GM21515 (cell line): ENCODE measurements at regions not wholly inside any gene's neighbourhood (a gene's known extent, or its start where the extent isn't known, plus 50 kb on each side); places are given as distances from the start of the nearest gene placed in this dataset.

ENCODE experiments used
- ATAC-seq: cut with Tn5 transposase; IDR thresholded peaks from one replicate; pipeline ENCODE4 v1.9.1; 2021; ENCODE audit not compliant: unreplicated experiment

DNA sequence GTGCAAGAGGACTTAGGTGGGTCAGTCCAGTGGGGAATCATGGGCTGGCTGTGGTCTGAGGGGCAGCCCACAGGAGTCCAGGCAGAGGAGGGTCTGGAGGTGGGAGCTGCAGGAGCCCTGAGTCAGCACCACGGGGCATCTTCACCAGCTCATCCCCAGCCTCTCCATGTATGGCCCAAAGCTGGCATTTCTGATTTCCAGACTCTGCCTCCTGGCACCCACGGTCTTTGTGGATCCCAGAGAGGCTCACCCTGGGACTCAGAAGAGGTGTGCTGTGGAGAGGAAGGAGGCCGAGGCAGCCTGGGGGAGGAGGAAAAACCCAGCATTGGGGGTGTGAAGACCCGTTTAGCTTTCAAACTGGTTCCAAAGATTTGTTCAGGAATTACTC, 64.5 kb upstream of the KLF13 start:
- no peak for ATAC-seq

DNA sequence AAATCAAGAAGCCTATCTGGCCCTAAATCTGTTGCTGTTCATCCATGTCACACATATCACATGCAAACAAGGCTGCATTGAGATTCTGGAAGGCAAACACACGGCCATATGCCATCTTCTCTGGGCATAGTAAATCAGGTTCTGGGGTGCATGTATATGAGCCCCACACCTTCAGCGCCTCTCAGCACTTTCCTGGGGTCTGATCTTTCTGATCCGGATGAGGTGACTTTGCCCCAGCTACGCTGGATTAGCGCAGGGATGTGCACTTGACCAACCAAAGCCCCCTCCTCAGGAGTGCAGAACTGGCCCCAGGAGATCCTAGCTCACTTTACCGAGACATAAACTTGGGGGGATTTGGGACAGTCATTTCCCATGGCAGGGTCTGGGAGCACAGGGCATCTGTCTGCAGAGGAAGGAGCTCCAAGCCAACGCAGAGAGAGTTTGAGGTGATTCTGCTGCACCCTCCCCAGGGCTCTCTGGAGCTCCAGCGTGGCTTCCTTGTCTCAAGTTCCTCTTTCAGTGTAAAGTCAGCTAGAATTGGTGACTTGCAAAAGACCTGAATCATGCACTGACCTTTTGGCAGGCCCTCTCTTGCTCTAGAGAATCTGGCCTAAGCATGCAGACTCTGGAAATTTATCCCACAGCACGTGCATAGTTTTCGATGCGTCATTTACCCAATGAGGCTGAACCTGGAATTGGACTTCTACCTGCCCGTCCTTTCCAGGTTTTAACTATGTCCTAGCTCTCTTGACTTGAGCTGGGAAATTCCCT, 63.5 kb upstream of the KLF13 start:
- no peak for ATAC-seq

DNA sequence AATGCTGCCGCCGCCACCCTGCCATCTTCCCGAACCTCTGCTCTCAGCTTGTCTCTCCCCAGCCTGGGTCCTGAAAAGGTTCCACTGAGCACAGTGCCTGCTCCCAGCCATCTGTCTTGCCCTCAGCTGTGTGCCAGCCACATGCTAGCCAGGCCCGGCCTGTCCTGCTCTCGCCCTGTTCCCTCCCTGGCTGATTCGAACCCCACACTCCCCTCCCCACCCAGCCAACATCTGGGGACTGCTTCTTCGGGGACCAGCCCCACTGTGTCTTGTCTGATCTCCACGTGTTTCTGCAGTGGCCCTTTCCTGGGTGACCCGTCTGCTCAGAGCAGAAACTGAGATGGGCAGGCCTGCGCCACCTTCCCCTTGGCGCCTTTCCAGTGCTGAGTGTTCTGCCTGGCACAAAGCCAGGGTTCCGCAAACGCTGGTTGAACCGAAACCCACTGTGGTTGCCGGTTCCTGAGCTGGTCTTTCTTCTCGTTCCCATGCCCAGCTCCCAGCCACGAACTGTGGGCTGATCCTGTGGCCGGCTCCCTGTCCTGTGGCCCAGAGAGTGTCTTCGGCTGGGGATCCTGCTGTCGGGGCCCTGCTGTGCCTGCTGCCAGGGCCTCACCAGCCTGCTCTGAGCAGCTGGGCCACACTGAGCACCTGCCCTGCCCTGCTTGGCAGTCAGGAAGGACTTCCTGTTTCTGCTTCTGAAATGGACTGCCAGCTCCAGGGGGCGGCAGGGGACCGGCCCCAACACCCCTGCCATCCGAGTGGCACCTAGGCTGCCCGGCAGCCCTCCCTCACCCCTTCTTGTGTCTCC, 62.7 kb upstream of the KLF13 start:
- ATAC-seq, result no peak

DNA sequence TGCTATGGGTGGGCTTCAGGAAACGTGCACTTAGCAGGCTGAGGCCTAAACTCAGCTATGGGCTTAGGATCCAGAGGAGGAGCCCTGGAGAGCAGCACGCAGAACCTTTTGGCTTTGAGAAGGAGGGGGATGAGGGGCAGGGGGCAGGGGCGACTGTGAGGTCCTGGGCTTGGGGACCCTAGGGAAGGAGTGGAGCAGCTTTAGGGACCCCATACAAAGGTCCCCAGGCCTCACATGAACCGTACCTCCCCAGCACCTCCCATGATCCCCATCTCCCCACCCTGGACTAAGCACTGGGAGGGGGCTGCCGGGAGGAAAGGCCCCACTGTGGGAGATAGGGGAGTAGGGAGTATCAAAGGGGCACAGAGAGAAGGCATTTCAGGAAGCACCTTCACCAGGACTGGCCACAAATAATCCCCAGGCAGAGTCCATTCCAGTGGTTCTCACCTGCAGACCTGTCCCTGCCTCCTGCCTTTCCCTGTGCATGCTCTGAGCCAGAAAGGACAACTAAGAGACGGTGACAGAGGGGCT, 62.0 kb upstream of the KLF13 start:
- no peak for ATAC-seq

DNA sequence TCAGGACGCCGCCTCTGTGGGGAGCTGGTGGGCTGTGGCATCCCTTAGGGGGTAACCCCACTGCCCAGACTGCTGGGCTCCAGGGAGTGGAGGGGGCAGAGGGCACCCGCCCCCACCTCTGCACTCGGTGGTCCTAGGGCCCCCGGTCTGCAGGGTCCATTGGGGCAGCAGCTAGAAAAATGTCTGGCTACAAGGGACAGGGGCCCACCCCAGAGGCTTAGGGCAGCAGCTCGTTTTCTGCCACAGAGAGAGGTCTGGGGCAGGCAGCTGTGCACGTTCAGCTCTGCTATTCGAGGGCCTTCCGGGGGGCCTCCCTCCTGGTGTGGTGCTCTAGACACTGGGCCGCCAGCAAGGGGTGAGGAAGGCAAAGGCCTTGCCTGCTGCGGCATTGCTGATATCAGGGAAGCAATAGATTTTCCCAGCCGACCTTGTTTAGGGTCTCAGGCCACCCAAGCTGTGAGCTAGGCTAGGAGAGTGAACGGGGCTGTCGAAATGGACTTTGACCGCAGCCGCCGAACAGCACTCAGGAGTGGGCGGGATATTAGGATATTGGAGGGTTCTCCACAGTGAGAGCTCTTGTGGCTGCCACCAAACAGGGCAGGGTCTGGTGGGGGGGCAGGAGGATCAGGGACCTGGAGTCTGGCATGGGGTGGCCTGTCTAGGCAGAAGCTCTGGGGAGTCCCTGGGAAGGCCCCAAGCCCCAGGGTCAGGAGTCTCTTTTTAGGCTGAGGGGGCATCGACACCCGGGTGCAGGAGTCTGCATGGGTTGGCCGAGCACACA, 61.4 kb upstream of the KLF13 start:
- ATAC-seq, result no peak

DNA sequence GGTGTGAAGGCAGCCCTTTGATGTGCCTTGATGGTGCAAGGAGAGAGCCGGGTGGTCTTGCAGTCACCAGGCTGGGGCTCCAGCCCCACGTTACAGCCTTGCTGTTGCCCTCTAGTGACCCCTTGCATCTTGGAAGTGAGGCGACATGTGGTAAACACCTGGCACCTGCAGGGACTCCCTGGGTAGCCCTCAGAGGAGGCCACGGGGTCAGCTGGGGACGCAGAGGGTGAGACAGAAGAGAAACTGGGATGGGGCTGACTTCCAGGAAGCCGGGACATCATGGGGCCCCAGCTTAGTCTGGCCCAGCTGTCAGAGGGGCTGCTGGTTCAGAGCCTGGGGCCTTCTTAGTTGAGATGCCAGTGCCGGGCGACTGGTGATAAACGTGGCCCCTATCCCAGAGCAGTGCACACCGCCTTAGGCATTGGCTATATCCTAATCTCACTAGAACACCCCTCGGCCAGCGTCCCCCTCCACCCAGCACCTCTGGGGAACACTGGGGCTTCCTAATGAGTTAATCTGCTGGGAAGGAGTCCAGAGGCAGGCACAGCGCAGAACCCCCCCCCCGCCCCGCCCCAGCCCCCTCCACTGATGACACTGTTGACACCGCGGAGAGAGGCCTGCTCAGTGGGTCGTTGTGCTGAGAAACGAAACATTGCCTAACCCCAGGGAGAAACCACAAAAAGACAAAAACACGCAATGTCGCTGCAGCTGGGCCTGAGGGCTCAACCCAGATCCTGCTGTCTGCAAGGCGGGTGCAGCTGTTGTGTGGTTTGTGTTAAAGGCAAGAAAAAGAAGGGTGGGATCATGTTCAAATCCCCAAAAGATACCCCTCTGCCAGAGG, 60.5 kb upstream of the KLF13 start:
- peak; percentile 67 for ATAC-seq

DNA sequence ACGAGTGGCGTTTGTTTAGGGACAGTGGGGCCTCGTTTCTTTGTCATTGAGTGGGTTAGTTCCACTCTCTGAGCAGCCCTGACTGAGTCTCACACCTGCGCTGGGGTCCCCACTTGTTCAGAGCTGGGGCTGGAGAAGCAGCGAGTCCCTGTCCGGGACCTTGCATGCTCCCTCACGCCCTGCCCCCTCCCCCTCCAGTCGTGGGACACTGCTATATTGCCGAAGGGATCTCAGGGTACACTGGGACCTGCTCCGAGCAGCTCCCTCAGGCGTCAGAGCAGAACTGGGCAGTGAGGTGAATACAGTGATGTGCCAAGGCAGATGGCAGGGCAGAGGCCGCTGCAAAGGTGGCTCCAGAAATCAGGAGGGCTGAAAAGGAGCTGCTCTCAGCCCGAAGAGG, 59.9 kb upstream of the KLF13 start:
- ATAC-seq, result peak; percentile 12

DNA sequence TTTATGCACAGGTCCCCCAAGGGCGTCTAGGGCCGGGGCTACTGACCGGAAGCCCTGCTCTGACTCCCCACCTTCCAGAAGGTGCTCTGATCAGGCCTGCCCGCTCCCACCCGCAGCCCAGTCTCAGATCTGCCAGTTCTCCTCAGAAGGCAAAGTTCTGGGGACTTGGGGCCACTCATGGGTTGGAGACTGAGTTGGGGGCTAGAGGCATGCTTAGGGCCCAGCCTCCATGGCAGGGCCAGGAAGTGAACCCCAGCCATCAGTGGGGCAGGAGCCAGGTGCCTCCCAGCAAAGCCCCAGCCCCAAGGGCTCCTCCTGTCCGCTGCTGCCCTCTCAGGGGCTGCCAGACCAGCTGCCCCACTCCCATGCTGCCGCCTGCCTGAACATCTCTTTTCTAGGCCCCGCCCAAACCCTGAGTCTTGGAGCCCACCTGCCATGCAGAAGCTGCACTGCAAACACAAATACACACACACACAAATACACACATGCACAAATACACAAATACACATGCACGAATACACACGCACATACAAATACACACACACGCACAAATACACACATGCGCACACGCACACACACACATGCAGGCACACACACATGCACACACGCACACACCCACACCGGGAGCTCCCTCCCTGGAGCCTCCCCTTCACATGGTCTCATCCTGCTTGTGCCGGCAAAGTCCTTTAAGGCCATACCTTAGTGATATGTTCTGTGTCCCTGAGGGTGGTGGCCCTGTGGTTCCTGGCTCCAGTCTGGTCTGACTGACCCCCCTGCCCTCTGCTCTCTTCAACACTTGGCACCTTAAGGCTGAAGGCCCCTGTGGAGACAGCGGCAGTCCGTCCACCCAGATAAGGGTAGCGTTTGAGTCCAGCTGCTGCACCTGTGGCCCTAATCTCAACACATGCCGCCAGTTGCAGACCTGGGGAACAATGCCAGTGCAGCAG, 59.2 kb upstream of the KLF13 start:
- ATAC-seq, result no peak

DNA sequence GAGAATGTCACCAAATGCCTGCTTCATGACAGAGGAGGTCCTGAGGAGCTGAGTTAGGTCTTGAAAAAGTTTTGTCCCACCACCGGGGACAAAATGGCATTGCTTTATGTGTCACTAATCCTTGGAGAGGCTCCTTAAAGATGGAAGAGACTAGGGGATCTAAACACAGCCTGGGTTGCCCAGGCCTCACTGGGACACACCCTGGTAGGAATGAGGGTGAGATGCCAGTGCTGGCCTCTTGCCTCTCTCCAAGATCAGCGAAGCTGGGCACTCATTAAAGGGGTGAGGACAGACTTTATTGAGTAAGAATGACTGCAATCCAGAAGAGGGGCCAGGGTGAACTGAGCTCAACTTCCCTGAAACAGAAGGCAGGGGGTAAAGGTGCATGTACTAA, 58.5 kb upstream of the KLF13 start:
- ATAC-seq, result no peak

DNA sequence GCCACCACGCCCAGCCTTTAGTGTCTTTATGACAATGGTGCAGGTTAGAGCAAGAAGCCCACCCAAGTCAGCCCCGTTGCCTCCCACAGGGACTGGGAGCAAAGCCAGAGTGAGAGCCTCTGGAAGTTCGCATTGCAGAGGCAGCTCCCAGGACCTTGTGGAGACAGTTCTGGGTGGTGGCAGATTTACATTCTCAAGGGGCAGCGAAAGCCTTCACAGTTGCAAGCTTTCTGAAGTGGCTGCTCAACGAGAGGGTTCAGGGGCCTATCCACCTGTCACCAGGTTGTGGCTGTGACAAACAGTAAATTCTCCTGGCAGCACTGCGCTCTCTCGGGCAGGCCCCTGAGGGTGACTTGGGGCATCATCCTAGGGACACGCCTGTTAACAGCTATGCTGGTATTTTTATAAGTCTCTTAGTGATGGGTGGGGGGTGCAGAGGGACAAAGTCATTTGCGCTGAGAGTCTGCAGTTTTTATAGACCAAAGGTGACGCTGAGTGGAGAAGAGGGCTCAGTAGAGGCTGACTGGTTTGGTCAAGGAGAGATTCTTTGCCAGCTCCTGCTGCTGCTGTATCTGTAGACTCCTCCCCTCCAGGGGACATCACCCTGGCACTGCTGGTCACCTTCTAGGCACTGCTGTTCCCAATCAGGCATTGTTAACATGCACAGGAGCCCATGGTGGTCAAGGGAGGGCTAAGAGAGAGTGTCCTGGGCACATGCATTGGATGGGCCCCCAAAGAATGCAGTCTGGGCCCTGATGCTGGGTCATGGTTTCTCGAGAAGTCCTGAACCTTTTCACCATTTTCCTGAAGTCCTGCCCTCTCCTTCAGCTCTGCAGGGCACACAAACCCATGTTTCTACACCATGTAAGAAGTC, 57.5 kb upstream of the KLF13 start:
- no peak for ATAC-seq

DNA sequence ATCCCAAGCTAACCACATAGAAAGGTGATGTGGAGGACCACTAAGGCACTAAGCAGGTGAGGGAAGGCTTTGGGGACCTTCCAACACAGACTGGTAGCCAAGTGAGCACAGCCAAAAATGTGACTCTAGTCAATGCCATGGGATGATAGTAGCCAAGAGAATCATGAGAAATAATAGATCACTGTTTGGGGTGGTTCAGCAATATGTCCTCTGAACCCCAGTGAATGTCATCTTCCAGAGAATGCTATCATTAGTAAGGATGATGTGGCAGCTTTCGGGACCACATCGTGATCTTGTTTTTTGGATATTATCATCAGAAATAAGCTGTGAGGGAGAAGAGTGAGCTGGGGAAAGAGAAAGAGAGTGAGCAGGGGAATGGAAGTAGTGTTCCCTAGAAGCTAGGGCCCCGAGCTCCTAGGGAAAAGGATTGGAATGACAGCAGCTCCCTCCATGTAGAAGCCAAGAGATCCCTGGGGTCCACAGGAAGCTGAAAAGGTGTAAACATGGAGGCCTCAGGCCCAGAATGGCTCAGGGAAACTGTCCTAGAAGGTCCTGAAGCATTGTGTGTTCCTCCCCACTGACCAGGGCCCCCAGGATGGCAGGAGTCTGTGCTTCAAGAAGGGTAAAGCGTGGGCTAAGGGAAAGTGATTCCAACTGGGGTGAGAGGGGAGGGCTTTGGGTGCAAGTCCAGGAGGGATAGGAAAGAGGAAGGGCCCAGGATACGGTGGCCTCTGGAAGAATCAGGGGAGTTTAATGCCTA, 56.6 kb upstream of the KLF13 start:
- ATAC-seq, result no peak

DNA sequence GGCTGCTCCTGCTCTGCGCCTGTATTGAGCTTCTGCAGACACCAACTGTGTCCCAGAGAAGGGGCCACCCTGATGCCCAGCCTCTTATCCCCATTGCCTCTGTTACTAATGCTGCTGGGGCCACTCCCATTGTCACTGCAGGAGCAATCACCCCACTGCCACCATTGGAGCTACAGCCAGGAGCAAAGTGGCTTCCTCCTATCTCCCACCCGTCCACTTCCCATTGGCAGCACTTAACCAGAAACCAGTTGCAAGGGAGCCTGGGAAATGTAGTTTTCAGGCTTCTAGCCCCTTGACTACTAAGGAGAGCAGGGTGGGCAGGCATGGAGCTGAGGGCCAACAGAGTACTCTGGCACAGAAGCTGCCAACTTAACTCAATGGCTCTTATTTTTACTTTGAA, 55.9 kb upstream of the KLF13 start:
- no peak for ATAC-seq

DNA sequence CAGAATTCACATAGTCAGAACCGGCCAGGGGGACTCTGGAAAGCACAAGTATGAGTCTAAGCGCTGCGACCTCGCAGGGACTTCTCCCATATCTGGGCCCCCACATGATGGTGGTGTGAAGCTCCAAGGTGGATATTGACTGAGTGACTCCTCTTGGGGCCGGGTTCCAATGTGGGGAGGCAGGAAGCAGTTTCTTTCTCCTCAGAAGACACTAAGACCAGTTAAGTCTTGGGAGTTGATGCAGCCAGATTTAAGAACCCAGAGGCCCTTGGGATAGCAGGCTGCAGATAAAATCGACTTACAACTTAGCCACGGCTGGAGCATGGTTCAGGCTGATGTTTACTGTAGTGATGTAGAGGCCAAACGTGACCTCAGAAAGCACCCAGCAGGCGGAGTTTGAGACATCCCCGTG, 55.4 kb upstream of the KLF13 start:
- ATAC-seq, result no peak

DNA sequence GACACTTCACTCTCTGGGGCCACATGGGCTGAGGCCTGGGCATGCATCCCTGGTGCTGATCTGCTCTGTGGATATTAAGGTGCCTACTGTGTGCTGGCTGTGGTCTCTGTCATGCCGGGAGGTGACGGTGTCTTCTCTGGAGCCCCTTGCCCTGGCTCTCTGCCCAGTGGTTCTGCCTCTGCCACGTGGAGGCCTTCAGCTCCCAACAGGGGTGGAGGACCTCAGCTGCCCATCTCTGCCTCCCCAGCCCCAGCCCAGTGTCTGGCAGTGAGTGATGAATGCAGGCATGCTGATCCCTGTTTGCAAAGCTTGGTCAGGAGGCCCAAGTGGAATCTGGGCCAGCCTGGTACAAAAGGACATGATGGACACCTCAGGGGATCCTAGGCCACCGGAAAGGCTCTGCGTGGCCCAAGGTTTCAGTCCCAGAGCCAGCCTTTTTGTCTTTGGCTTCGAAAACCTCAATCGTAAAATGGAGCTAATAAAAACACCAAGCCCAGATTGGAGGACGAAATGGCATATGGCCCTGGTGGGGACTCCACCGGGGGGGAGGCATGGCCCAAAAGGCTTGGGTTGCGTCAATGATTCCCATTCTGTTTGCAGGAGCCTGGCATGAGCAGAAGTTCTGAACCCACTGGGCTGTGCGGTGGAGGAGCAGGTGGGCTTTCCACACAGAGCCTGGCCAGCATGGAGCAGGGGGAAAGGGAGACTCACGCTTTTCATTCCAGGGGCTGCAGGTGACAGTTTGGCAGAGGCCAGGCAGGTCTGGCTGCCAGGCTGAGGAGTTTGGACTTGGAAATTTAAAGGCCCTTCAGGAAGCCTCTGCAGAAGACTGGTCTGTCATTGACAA, 54.7 kb upstream of the KLF13 start:
- no peak for ATAC-seq

DNA sequence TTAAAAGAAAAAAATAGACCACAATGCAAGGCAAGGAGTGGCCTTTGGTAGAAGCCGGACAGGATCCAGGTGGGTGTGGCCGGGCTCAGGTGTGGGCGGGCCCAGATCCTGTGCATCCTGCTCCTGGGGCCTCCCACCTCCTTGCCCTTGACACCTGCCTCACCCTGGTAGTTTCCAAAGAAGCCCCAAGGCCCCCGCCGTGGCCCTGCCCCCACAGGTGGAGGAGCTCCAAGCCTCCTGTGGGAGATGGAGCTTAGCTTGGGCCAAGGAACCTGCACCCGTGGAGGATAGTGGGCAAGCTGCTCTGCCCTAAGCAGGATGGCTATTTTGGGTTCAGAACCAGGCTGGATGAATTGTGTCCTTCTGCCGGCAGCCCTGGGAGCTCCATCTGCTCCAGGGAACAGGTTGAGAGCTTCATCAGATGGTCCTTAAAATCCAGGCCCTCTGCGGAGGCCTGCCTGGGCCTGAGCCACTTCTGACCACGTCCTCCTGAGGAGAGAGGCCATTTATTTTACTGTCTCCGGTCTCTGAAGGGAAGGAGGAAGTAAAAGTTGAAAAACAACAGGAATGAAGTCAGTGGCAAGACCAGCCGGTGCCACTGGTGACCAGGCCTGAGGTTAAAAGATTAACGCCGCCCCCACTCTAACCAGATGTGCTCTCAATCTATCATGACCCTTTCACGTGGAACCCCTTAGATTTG, 53.9 kb upstream of the KLF13 start:
- ATAC-seq, result no peak

DNA sequence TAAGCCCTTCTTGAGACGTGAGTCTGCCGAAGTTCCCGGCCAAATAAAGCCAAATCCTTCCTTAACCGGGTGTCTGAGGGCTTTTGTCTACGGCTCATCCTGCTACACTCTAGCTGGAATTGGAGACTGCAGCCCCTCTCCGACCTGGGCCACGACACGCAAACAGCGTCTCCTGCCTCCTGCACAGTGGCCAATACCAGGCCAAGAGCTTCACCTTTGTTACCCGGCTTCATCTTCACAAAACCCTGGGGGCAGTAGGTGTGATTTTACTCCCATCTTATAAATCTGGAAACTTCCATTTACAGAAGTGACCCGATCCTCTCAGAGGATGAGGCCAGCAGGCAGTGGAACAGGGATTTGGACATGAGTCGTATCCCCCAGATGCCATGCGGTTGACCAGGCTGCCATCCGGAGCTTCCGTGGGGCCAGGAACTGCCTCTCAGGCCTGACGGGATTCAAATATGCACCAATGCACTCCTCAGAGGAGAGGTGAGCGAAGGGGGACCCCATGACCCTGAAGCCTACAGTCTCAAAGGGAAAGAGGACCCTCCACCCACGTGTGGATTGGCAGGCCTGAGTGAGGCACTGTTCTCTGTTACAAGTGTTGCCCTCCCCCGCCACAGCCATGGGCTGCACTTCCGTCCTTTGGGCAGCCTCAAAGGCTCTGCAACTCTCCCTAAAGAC, 53.2 kb upstream of the KLF13 start:
- ATAC-seq, result no peak
